GM13976 (cell line): ENCODE measurements at regions not wholly inside any gene's neighbourhood (a gene's known extent, or its start where the extent isn't known, plus 50 kb on each side); places are given as distances from the start of the nearest gene placed in this dataset.

Source experiments
- DNase-seq: peaks from one replicate; pipeline ENCODE4 v3.0.0; 2012; ENCODE audit warnings: low spot score
- in situ Hi-C: fragments of 300-500 bp; cut with MboI; formaldehyde crosslinking; loops from one replicate; pipeline ENCODE4 v1.12.0; 2022; ENCODE audit warnings: low sequenced_read_pairs, mixed read lengths, inconsistent platforms; ENCODE audit not compliant: unreplicated experiment
- TF ChIP-seq, protein P1 (sequence below): IDR thresholded peaks from 2 replicates; pipeline ENCODE4 v1.5.1; 2012; ENCODE audit warnings: borderline replicate concordance, mild to moderate bottlenecking; ENCODE audit not compliant: insufficient read depth; ENCODE audit errors: extremely low read depth, missing control alignments, control extremely low read depth

DNA sequence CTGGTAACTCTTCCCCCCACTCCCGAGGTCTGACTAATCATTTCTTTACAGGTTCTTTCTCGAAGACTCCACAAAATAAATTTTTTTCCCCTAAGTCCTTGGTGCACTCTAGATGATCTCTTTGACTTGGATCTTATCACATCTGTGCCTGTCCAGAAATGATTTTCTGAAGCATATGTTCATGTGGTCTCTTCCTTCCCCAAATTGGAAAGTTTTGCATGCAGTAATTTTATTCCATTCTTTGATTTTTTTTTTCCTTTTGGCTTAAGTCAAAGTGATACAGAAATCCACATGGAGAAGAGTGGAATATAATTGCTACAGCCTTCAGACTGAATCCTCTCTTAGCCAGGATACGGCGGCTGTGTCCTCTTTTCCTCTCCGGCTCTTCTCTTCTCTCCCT is 213.3 kb downstream of the BMP4 start:
- TF ChIP-seq, protein P1, sequence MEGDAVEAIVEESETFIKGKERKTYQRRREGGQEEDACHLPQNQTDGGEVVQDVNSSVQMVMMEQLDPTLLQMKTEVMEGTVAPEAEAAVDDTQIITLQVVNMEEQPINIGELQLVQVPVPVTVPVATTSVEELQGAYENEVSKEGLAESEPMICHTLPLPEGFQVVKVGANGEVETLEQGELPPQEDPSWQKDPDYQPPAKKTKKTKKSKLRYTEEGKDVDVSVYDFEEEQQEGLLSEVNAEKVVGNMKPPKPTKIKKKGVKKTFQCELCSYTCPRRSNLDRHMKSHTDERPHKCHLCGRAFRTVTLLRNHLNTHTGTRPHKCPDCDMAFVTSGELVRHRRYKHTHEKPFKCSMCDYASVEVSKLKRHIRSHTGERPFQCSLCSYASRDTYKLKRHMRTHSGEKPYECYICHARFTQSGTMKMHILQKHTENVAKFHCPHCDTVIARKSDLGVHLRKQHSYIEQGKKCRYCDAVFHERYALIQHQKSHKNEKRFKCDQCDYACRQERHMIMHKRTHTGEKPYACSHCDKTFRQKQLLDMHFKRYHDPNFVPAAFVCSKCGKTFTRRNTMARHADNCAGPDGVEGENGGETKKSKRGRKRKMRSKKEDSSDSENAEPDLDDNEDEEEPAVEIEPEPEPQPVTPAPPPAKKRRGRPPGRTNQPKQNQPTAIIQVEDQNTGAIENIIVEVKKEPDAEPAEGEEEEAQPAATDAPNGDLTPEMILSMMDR = no peak
- DNase-seq = no peak
- in situ Hi-C loops = no loop called here

DNA sequence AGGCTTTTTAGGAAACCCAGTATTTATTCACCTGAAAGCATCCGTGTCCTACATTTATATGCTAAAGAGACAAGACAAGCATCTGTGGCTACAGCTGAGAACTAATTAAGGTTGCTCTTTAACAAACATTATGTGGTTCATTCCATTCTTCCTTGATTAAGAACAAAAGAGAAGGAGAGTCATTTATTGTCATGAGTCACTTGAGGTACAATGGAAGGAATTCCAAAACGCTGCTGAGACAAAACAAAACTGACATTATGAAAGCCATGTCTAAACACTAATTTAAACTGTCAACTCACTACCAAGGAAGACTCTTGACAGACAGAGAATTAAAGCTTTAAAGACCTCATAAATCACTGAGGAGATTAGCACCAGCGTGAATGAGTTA is 214.4 kb downstream of the BMP4 start:
- no peak for DNase-seq
- in situ Hi-C loops = no loop called here
- TF ChIP-seq, protein P1 = no peak

DNA sequence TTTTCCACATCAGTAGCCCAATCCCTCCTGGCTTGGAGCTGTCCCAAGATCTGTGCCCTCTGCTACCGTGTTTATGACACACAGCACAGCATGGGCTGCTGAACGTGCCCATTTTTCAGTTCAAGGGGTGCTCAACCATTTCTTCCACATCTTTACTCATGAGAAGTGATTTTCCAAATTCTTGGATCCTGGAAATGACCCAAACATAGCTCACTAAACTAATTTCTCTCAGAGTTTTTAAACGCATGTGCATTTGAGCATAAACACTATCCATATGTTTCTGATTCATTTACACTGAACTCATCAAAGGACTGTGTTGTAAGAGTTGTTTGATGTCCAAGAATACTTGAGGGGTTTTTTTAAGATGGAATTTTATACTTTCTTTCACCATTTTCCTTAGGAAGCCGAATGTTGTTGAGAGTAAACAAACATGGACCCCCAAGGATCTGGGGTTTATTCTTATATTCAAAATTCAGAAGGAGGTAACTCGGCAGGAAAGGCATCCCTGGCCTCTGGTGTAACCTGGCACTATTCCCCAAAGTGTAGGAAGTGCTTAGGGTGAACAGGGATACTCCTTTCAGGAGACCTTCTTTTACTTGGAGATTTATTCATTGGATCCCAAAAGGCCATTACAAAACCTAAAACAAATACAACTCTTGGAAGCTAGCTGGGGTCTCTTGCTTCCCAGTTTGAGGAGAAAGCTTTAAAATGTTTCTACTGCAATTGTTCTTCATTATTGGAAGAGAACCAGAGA is 215.0 kb downstream of the BMP4 start:
- in situ Hi-C loops = no loop called here
- TF ChIP-seq, protein P1 = no peak
- no peak for DNase-seq

DNA sequence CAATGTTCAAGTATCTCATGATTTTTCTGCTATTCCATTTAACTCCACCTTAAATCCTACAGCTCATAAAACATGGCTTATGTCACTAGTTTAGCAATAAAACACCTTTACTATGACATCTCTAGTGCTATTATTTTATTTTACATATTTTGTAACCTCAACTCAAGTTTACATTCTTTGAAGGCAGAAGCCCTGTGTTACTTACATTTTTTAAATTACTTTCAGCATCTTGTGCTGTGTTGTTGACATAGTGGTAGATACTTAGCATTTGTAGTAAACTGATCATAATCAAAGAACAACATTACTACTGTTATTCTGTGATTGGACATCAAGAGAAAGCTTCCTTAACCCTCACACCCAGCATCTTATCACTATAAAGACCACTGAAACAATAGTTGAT is 216.1 kb downstream of the BMP4 start:
- TF ChIP-seq, protein P1 = no peak
- no peak for DNase-seq
- in situ Hi-C loops = no loop called here

DNA sequence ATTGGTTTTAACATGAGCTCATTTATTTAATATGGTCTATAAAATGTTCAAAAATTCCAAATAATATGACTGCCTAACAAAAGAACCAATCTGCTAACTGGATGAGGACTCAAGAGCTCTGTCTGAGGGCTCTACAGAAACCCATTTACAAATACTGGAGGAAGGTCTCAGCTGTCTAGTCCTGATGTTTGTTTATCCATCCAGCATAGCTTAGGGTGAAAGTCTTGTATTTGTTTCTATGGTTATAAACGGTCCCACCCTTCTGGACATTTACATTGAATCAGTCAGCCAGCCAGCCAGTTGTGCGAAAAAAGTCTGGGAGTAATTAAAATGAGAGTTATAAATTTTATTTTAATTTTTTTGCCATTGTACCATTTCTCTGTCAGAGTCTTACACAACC is 220.7 kb downstream of the BMP4 start:
- DNase-seq = no peak
- in situ Hi-C loops = no loop called here
- TF ChIP-seq, protein P1 = no peak

DNA sequence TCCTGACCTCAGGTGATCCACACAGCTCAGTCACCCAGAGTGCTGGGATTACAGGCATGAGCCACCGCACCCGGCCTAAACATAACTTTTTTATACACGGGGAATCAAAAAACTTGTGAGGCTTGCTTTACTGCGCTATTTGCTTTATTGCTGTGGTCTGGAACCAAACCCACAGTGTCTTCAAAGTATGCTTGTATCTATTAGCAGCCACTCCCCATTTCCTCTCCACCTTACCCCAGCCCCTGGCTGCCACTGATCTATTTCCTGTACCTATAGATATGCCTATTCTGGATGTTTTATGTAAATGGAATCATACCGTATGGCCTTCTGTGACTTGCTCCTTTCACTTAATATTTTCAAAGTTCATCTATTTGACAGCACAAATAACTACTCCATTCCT is 233.4 kb downstream of the BMP4 start:
- DNase-seq = no peak
- in situ Hi-C loops = no loop called here

DNA sequence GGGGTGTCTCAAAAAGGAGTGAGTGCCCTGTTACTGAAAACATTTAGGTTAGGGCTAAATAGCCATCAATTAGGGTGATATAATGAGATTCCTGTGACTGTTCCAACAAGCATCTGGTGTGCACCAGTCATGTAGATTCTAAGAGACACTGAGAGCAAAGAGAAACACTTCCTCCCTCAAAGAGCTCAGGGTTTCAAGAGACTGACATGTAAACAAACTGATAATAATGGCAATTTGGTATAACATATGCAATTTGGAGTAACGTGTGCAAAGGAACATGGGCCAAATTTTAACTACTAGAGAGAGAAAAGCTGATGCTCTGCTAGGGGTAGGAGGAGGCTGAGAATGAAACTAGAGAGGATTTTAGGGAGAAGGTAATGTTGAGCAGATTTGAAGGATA is 237.1 kb downstream of the BMP4 start:
- in situ Hi-C loops = no loop called here
- TF ChIP-seq, protein P1 = no peak
- DNase-seq = no peak

More for the DNA sequence above, 233.4 kb downstream of the BMP4 start:
- TF ChIP-seq, protein P1 = no peak
